Mesenchymal stem cell (in vitro differentiated cells and primary cell): ENCODE measurements at regions not wholly inside any gene's neighbourhood (a gene's known extent, or its start where the extent isn't known, plus 50 kb on each side); places are given as distances from the start of the nearest gene placed in this dataset.
"Not testable (repeated sequence)": the region's sequence is repeated elsewhere in the genome, so short reads cannot be mapped to it uniquely, and the experiment has no call there.

ENCODE experiments used
- DNase-seq: peaks from one replicate; pipeline ENCODE4 v3.0.0-alpha.2; 2013
- H2AFZ ChIP-seq: one replicate; pipeline ENCODE4 v1.6.1; 2013; ENCODE audit warnings: low read depth, mild to moderate bottlenecking, control low read depth, inconsistent platforms, low read length, moderate library complexity
- H2AK5ac ChIP-seq: 2 replicates; pipeline ENCODE4 v1.6.1; 2013; ENCODE audit warnings: low read length, moderate library complexity, mild to moderate bottlenecking, inconsistent platforms; ENCODE audit not compliant: severe bottlenecking
- H2BK120ac ChIP-seq: one replicate; pipeline ENCODE4 v1.6.1; 2013; ENCODE audit warnings: low read depth, mild to moderate bottlenecking, inconsistent platforms, low read length, moderate library complexity
- H2BK12ac ChIP-seq, 2 experiments: one replicate each; pipeline ENCODE4 v1.6.1; 2013; ENCODE audit warnings: inconsistent platforms in 2 of 2, low read length in 2 of 2, mild to moderate bottlenecking in 2 of 2, moderate library complexity in 2 of 2, control low read depth in 1 of 2
- H2BK15ac ChIP-seq: one replicate; pipeline ENCODE4 v1.6.1; 2013; ENCODE audit warnings: mild to moderate bottlenecking, low read depth, inconsistent platforms; ENCODE audit not compliant: poor library complexity, severe bottlenecking
- H2BK5ac ChIP-seq: 2 replicates; pipeline ENCODE4 v1.6.1; 2013; ENCODE audit warnings: low read depth, mild to moderate bottlenecking, low read length, control low read depth, inconsistent platforms; ENCODE audit not compliant: poor library complexity, severe bottlenecking
- H3K14ac ChIP-seq, 2 experiments: one replicate each; pipeline ENCODE4 v1.6.1; 2013; ENCODE audit warnings: inconsistent platforms in 2 of 2, low read length in 2 of 2, control low read depth in 1 of 2, mild to moderate bottlenecking in 1 of 2, moderate library complexity in 1 of 2
- H3K18ac ChIP-seq, 2 experiments: one replicate each; pipeline ENCODE4 v1.6.1; 2013; ENCODE audit warnings: inconsistent platforms in 2 of 2, low read length in 2 of 2, control low read depth in 1 of 2, low read depth in 1 of 2, mild to moderate bottlenecking in 1 of 2
- H3K23ac ChIP-seq, 2 experiments: one replicate each; pipeline ENCODE4 v1.6.1; 2013; ENCODE audit warnings: inconsistent platforms in 2 of 2, low read length in 2 of 2, mild to moderate bottlenecking in 2 of 2, moderate library complexity in 2 of 2, control low read depth in 1 of 2
- H3K27ac ChIP-seq: 2 replicates; pipeline ENCODE4 v1.5.1; 2013; ENCODE audit warnings: mild to moderate bottlenecking, moderate library complexity, low read length, control low read depth, inconsistent platforms; ENCODE audit not compliant: poor library complexity, severe bottlenecking
- H3K27me3 ChIP-seq, 2 experiments: 2 replicates each; pipeline versions ENCODE4 v1.6.1 to v1.7.0; 2013; ENCODE audit warnings: low read length in 2 of 2, mild to moderate bottlenecking in 2 of 2, moderate library complexity in 2 of 2, control low read depth in 1 of 2, inconsistent platforms in 1 of 2; ENCODE audit not compliant: control insufficient read depth in 1 of 2, insufficient read depth in 1 of 2
- H3K36me3 ChIP-seq, 2 experiments: 2 replicates each; pipeline versions ENCODE4 v1.6.1 to v1.7.0; 2013; ENCODE audit warnings: low read length in 2 of 2, control low read depth in 1 of 2, inconsistent platforms in 1 of 2, low read depth in 1 of 2, mild to moderate bottlenecking in 1 of 2; ENCODE audit not compliant: insufficient read depth in 2 of 2, control insufficient read depth in 1 of 2
- H3K4ac ChIP-seq, 2 experiments: one replicate each; pipeline ENCODE4 v1.6.1; 2013; ENCODE audit warnings: inconsistent platforms in 2 of 2, low read length in 2 of 2, mild to moderate bottlenecking in 2 of 2, moderate library complexity in 2 of 2, control low read depth in 1 of 2, low read depth in 1 of 2
- H3K4me1 ChIP-seq: 2 replicates; pipeline ENCODE4 v1.6.1; 2013; ENCODE audit warnings: low read depth, low read length, control low read depth; ENCODE audit not compliant: control insufficient read depth, insufficient read depth
- H3K4me2 ChIP-seq: 2 replicates; pipeline ENCODE4 v1.6.1; 2013; ENCODE audit warnings: low read length, mild to moderate bottlenecking, inconsistent platforms; ENCODE audit not compliant: poor library complexity, severe bottlenecking
- H3K4me3 ChIP-seq, 2 experiments: 2 replicates each; pipeline versions ENCODE4 v1.5.1 to v1.7.0; 2013; ENCODE audit warnings: low read length in 2 of 2, mild to moderate bottlenecking in 2 of 2, control low read depth in 1 of 2, low read depth in 1 of 2; ENCODE audit not compliant: insufficient read depth in 1 of 2
- H3K79me1 ChIP-seq: replicated peaks from 2 replicates; pipeline ENCODE4 v1.6.1; 2013; ENCODE audit warnings: mild to moderate bottlenecking, control low read depth, low read length, inconsistent platforms; ENCODE audit not compliant: poor library complexity, severe bottlenecking
- H3K9ac ChIP-seq: 2 replicates; pipeline ENCODE4 v1.7.0; 2013; ENCODE audit warnings: mild to moderate bottlenecking, low read length, moderate library complexity
- H3K9me3 ChIP-seq: 2 replicates; pipeline ENCODE4 v1.7.0; 2013; ENCODE audit warnings: mild to moderate bottlenecking, low read length; ENCODE audit not compliant: control insufficient read depth
- H4K8ac ChIP-seq: one replicate; pipeline ENCODE4 v1.6.1; 2013; ENCODE audit warnings: inconsistent platforms, mild to moderate bottlenecking, low read length, moderate library complexity
- H4K91ac ChIP-seq: one replicate; pipeline ENCODE4 v1.6.1; 2013; ENCODE audit warnings: mild to moderate bottlenecking, low read length, inconsistent platforms
- WGBS: methylation state at CpG from one replicate; pipeline ENCODE4 v1.1.7; 2013; ENCODE audit warnings: mixed read lengths; 5-methylcytosine and 5-hydroxymethylcytosine counted together

- Histone ChIP-seq H3K23ac (peak overlapping the region in 1 of 2 experiments; percentile 43), H3K27ac (peak overlapping the region; percentile 91), H3K14ac (no peak overlapping the region), H2BK12ac (peak overlapping the region; percentile 49 to 95), H3K27me3 (peaks cover 0 to 48% of the 10 kb centered on the region in 2 experiments), H4K91ac (peak overlapping the region; percentile 63), H3K4me2 (peak overlapping the region; percentile 72), H3K9me3 (no peaks in the 10 kb centered on the region), H3K36me3 (no peaks in the 10 kb centered on the region), H4K8ac (peak overlapping the region; percentile 85), H3K9ac (peak overlapping the region; percentile 76), H3K4ac (no peak overlapping the region), H3K79me1 (no peaks in the 10 kb centered on the region), H2BK5ac (peak overlapping the region; percentile 75), H2BK15ac (peak overlapping the region; percentile 54), H3K4me1 (peaks cover 11% of the 10 kb centered on the region), H2AK5ac (no peak overlapping the region), H3K18ac (peak overlapping the region in 1 of 2 experiments; percentile 47), H2AFZ (peak overlapping the region; percentile 46), H3K4me3 (peak overlapping the region; percentile 26 to 73), H2BK120ac (no peak overlapping the region)
- WGBS = 18% methylated on average over 22 of the region's 22 CpGs
- peak; percentile 55 for DNase-seq
Measured at GRCh38 chr9:95570150-95570549, 53.4 kb upstream of the PTCH1 start.

GRCh38 chr9:95568735-95569134, 52.0 kb upstream of the PTCH1 start:
- H2AFZ ChIP-seq, H2AK5ac ChIP-seq, H3K9ac ChIP-seq, H3K79me1 ChIP-seq, H4K91ac ChIP-seq, H3K4me3 ChIP-seq, H3K23ac ChIP-seq, H2BK120ac ChIP-seq, H4K8ac ChIP-seq, H2BK5ac ChIP-seq, H2BK15ac ChIP-seq, H3K14ac ChIP-seq, H3K4ac ChIP-seq, H3K27ac ChIP-seq, H3K18ac ChIP-seq, H3K36me3 ChIP-seq, H2BK12ac ChIP-seq, DNase-seq, H3K4me2 ChIP-seq, H3K9me3 ChIP-seq: not testable (repeated sequence)
- Histone ChIP-seq H3K27me3 (peaks cover 0 to 46% of the 10 kb centered on the region in 2 experiments), H3K4me1 (peaks cover 11% of the 10 kb centered on the region)
- WGBS = 97% methylated on average over 10 of the region's 10 CpGs
